ENCODE measurements at regions not wholly inside any gene's neighbourhood (a gene's known extent, or its start where the extent isn't known, plus 50 kb on each side); places are given as distances from the start of the nearest gene placed in this dataset.

- H2AFZ ChIP-seq (ENCODE audit: low read depth, low read length): no peak overlapping the region
- H3K4me3 ChIP-seq (ENCODE audit: low read length): no peak overlapping the region
- H3K27me3 ChIP-seq (ENCODE audit: insufficient read depth, low read length): no peaks in the 10 kb centered on the region
- H3K36me3 ChIP-seq (ENCODE audit: insufficient read depth, low read length): no peaks in the 10 kb centered on the region
- H3K9me3 ChIP-seq (ENCODE audit: low read length): no peaks in the 10 kb centered on the region
- no peaks in the 10 kb centered on the region for H3K4me1 ChIP-seq (ENCODE audit: insufficient read depth, low read length)
Observed at GRCh38 chr2:8209494-8209893, 472.4 kb upstream of the ID2 start.

GRCh38 chr2:8211384-8211783 is 470.5 kb upstream of the ID2 start:
- Histone ChIP-seq H2AFZ (ENCODE audit: low read depth, low read length) (no peak overlapping the region), H3K4me1 (ENCODE audit: insufficient read depth, low read length) (peaks cover under 1% of the 10 kb centered on the region), H3K9me3 (ENCODE audit: low read length) (no peaks in the 10 kb centered on the region), H3K27me3 (ENCODE audit: insufficient read depth, low read length) (no peaks in the 10 kb centered on the region), H3K36me3 (ENCODE audit: insufficient read depth, low read length) (no peaks in the 10 kb centered on the region), H3K4me3 (ENCODE audit: low read length) (no peak overlapping the region)

GRCh38 chr2:8212239-8212638 is 469.6 kb upstream of the ID2 start:
- Histone ChIP-seq H3K27me3 (ENCODE audit: insufficient read depth, low read length) (no peaks in the 10 kb centered on the region), H3K36me3 (ENCODE audit: insufficient read depth, low read length) (no peaks in the 10 kb centered on the region), H3K4me1 (ENCODE audit: insufficient read depth, low read length) (peaks cover 6% of the 10 kb centered on the region), H3K9me3 (ENCODE audit: low read length) (no peaks in the 10 kb centered on the region), H2AFZ (ENCODE audit: low read depth, low read length) (no peak overlapping the region), H3K4me3 (ENCODE audit: low read length) (no peak overlapping the region)

GRCh38 chr2:8214036-8214615 is 467.7 kb upstream of the ID2 start:
- Histone ChIP-seq H3K4me1 (ENCODE audit: insufficient read depth, low read length) (peaks cover 21% of the 10 kb centered on the region), H3K4me3 (ENCODE audit: low read length) (no peak overlapping the region), H3K9me3 (ENCODE audit: low read length) (no peaks in the 10 kb centered on the region), H3K36me3 (ENCODE audit: insufficient read depth, low read length) (no peaks in the 10 kb centered on the region), H3K27me3 (ENCODE audit: insufficient read depth, low read length) (no peaks in the 10 kb centered on the region), H2AFZ (ENCODE audit: low read depth, low read length) (no peak overlapping the region)

DNA sequence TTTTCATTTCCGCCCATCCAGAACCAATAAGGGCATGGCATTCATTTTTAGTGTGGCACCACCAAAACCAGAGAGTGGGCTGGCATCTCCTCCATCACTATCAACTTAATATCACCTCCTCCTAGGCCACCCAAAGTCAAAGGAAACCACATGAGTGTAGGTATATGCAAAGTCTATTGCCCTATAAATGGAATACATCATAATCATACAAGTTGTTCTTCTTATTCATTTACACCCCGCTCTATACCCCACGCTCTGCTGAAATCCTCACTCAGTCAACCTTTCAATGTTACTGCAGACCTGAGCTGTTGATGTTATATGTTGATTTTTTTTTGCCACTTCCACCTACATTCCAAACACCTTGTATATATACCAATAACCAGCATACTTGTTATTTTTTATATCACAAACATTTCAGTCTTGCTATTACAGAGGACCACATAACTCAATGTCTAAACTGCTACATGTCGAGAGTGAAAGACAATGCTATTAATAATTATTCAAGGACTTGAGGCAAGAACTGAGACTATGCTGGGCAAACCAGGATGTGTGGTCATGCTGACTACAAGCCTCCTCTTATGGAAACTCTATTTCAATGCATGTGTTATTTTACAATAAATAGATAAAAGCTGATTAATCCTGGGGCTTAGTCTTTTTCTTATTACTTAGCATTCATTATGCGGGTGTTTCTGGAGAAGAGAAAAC is 466.5 kb upstream of the ID2 start:
- no peak overlapping the region for H3K4me3 ChIP-seq (ENCODE audit: low read length)
- H3K36me3 ChIP-seq (ENCODE audit: insufficient read depth, low read length): no peaks in the 10 kb centered on the region
- no peaks in the 10 kb centered on the region for H3K27me3 ChIP-seq (ENCODE audit: insufficient read depth, low read length)
- H2AFZ ChIP-seq (ENCODE audit: low read depth, low read length): no peak overlapping the region
- H3K9me3 ChIP-seq (ENCODE audit: low read length): no peaks in the 10 kb centered on the region
- peaks cover 21% of the 10 kb centered on the region for H3K4me1 ChIP-seq (ENCODE audit: insufficient read depth, low read length)

DNA sequence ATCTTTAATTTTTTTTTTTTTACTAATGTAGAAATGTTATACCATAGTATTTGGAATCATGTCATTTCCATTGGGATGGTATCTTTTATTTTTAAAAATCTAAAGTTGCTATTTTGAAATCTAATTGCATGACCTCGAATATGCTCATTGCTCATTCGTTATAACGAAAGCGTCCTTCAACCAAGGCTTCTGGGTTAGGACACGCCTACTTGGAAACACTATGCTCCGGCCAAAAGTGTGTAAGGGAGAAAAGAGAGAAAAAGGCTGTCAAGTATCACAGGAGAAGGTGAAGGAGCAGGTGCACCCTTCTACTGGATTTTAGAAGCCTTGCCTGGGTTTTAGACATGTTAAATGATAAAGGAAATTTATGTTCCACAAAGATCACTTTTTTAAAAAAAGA is 465.9 kb upstream of the ID2 start:
- no peaks in the 10 kb centered on the region for H3K27me3 ChIP-seq (ENCODE audit: insufficient read depth, low read length)
- H3K36me3 ChIP-seq (ENCODE audit: insufficient read depth, low read length): no peaks in the 10 kb centered on the region
- no peaks in the 10 kb centered on the region for H3K9me3 ChIP-seq (ENCODE audit: low read length)
- no peak overlapping the region for H2AFZ ChIP-seq (ENCODE audit: low read depth, low read length)
- H3K4me3 ChIP-seq (ENCODE audit: low read length): no peak overlapping the region
- peaks cover 21% of the 10 kb centered on the region for H3K4me1 ChIP-seq (ENCODE audit: insufficient read depth, low read length)

DNA sequence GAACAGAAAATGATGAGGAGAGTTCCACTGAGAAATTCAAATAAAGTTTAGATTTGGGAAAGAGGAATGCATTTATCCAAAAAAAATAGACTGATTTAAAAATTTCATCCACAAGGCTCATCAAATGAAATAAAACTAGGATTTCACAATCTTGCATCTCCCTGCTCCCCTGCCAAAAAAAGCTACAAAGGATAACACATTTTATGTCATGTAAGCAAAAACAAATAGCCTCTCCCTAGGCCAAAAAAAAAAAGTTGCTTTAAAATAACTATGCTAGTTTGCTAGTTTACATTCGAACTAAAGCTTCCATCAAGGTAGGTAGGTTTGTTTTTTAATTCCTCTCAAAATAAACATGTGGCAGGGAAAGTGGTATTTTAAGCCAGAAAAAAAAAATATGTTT is 465.5 kb upstream of the ID2 start:
- Histone ChIP-seq H2AFZ (ENCODE audit: low read depth, low read length) (no peak overlapping the region), H3K36me3 (ENCODE audit: insufficient read depth, low read length) (no peaks in the 10 kb centered on the region), H3K9me3 (ENCODE audit: low read length) (no peaks in the 10 kb centered on the region), H3K4me1 (ENCODE audit: insufficient read depth, low read length) (peaks cover 21% of the 10 kb centered on the region), H3K27me3 (ENCODE audit: insufficient read depth, low read length) (no peaks in the 10 kb centered on the region), H3K4me3 (ENCODE audit: low read length) (no peak overlapping the region)

DNA sequence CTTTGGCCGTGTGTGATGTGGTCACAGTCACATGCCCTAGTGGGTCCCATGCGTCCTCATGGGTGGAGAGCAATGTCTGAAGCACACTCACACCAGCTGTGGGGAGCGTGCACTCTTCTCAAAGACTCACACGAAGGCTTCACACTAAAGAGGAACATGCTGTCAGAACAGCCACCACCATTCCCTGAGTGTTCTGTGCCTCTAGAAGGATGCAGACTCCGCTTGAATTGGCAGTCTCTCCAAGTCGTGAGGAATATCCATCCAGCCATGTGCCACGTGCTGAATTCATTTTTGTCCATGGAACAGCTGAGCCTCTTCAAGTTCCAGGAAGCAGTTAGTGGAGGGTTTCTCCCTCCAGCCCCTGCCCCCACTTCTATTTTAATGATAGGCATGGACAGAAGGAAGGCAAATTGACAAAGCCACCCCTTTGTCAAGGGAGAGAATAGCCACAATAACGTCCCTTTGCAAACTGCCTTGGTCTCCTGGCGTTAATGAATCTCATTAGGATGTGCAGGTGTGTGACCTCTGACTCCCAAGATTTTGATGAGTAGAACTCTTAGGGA is 464.3 kb upstream of the ID2 start:
- no peaks in the 10 kb centered on the region for H3K27me3 ChIP-seq (ENCODE audit: insufficient read depth, low read length)
- no peaks in the 10 kb centered on the region for H3K9me3 ChIP-seq (ENCODE audit: low read length)
- H3K36me3 ChIP-seq (ENCODE audit: insufficient read depth, low read length): no peaks in the 10 kb centered on the region
- H3K4me3 ChIP-seq (ENCODE audit: low read length): no peak overlapping the region
- H2AFZ ChIP-seq (ENCODE audit: low read depth, low read length): no peak overlapping the region
- peaks cover 21% of the 10 kb centered on the region for H3K4me1 ChIP-seq (ENCODE audit: insufficient read depth, low read length)

- no peaks in the 10 kb centered on the region for H3K9me3 ChIP-seq (ENCODE audit: low read length)
- H3K27me3 ChIP-seq (ENCODE audit: insufficient read depth, low read length): no peaks in the 10 kb centered on the region
- H3K4me3 ChIP-seq (ENCODE audit: low read length): no peak overlapping the region
- no peak overlapping the region for H2AFZ ChIP-seq (ENCODE audit: low read depth, low read length)
- H3K4me1 ChIP-seq (ENCODE audit: insufficient read depth, low read length): peaks cover 21% of the 10 kb centered on the region
- no peaks in the 10 kb centered on the region for H3K36me3 ChIP-seq (ENCODE audit: insufficient read depth, low read length)
Observed at GRCh38 chr2:8219096-8219495, 462.8 kb upstream of the ID2 start.

DNA sequence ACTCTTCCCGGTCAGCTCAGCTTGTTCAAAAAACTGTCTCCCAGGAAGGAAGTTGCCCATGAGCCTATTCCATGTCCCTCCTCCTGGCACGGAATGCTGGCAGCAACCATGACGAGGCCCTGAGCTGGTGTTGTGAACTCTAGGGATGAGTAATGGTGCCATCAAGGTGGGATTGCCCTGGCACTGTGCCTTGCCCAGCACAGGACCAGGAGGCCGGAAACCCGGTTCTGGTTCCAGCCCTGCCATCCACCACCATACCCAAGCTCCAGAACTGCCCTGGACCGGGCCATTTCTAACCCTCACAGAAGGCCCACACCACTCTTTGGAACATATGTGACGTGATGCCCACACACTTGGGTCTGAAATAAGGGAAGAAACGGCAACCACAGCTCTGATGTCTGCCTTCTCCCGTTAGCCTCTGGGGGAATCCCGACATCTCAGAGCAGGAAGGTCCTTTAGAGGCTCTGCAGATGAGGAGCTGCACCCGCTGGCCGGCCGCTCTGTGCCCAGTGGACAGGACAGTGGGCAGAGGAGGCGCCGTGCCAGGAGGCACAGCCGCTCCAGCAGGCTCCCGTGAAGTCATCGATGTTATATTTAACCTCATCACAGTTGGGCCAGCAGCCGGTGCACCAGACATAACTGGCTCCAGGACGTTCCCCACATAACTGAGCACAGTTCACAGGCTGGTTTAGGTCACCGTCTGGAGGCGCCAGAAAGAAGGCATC is 462.1 kb upstream of the ID2 start:
- H3K4me1 ChIP-seq (ENCODE audit: insufficient read depth, low read length): peaks cover 21% of the 10 kb centered on the region

DNA sequence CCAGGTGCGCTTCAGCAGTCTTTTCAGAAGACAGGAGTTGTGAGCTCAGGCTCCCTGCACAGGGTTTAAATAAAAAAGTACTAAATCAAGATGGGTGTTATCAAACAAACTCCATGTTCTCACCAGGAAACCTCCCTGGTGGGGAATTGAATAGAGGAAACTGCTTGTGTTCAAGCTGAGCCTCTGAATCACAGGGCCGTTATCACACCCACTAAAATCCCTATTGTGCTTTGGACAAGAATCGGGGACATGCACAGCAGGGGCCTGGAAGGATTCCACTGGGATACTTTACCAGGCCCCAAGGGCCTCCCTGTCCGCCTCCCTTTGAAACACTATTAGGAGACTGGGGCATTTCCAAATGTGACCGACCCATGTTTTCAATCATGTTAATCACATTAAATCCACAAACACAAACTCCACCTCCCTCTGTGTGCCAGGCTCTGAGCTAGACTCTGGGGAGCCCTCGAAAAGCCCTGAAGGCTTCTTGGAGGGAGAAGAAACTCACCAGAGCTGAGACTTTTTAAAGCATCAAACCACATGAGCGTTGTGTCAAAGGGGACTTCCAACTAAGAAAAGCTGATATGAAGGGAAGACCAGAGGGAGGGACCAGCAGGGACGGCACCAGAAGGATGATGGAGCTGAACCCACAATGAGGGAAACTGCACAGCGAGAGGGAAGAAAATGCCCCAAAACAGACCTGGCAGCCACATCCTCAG is 458.7 kb upstream of the ID2 start:
- Histone ChIP-seq H3K27me3 (ENCODE audit: insufficient read depth, low read length) (no peaks in the 10 kb centered on the region), H3K9me3 (ENCODE audit: low read length) (no peaks in the 10 kb centered on the region), H3K4me3 (ENCODE audit: low read length) (no peak overlapping the region), H2AFZ (ENCODE audit: low read depth, low read length) (no peak overlapping the region), H3K36me3 (ENCODE audit: insufficient read depth, low read length) (no peaks in the 10 kb centered on the region), H3K4me1 (ENCODE audit: insufficient read depth, low read length) (peaks cover 6% of the 10 kb centered on the region)

More for the DNA sequence above, 462.1 kb upstream of the ID2 start:
- Histone ChIP-seq H2AFZ (ENCODE audit: low read depth, low read length) (no peak overlapping the region), H3K36me3 (ENCODE audit: insufficient read depth, low read length) (no peaks in the 10 kb centered on the region), H3K9me3 (ENCODE audit: low read length) (no peaks in the 10 kb centered on the region), H3K27me3 (ENCODE audit: insufficient read depth, low read length) (no peaks in the 10 kb centered on the region), H3K4me3 (ENCODE audit: low read length) (no peak overlapping the region)

GRCh38 chr2:8223695-8224346 is 458.0 kb upstream of the ID2 start:
- no peak overlapping the region for H2AFZ ChIP-seq (ENCODE audit: low read depth, low read length)

More at GRCh38 chr2:8223695-8224346, 458.0 kb upstream of the ID2 start:
- Histone ChIP-seq H3K4me1 (ENCODE audit: insufficient read depth, low read length) (no peaks in the 10 kb centered on the region), H3K9me3 (ENCODE audit: low read length) (no peaks in the 10 kb centered on the region), H3K36me3 (ENCODE audit: insufficient read depth, low read length) (no peaks in the 10 kb centered on the region), H3K27me3 (ENCODE audit: insufficient read depth, low read length) (no peaks in the 10 kb centered on the region), H3K4me3 (ENCODE audit: low read length) (no peak overlapping the region)

Data from neuron (in vitro differentiated cells).